Mesenchymal stem cell (in vitro differentiated cells and primary cell): ENCODE measurements at regions not wholly inside any gene's neighbourhood (a gene's known extent, or its start where the extent isn't known, plus 50 kb on each side); places are given as distances from the start of the nearest gene placed in this dataset.

Experiments used
- DNase-seq: peaks from one replicate; pipeline ENCODE4 v3.0.0-alpha.2; 2013
- H2AFZ ChIP-seq: one replicate; pipeline ENCODE4 v1.6.1; 2013; ENCODE audit warnings: low read depth, mild to moderate bottlenecking, control low read depth, inconsistent platforms, low read length, moderate library complexity
- H2AK5ac ChIP-seq: 2 replicates; pipeline ENCODE4 v1.6.1; 2013; ENCODE audit warnings: low read length, moderate library complexity, mild to moderate bottlenecking, inconsistent platforms; ENCODE audit not compliant: severe bottlenecking
- H2BK120ac ChIP-seq: one replicate; pipeline ENCODE4 v1.6.1; 2013; ENCODE audit warnings: low read depth, mild to moderate bottlenecking, inconsistent platforms, low read length, moderate library complexity
- H2BK12ac ChIP-seq, 2 experiments: one replicate each; pipeline ENCODE4 v1.6.1; 2013; ENCODE audit warnings: inconsistent platforms in 2 of 2, low read length in 2 of 2, mild to moderate bottlenecking in 2 of 2, moderate library complexity in 2 of 2, control low read depth in 1 of 2
- H2BK15ac ChIP-seq: one replicate; pipeline ENCODE4 v1.6.1; 2013; ENCODE audit warnings: mild to moderate bottlenecking, low read depth, inconsistent platforms; ENCODE audit not compliant: poor library complexity, severe bottlenecking
- H2BK5ac ChIP-seq: 2 replicates; pipeline ENCODE4 v1.6.1; 2013; ENCODE audit warnings: low read depth, mild to moderate bottlenecking, low read length, control low read depth, inconsistent platforms; ENCODE audit not compliant: poor library complexity, severe bottlenecking
- H3K14ac ChIP-seq, 2 experiments: one replicate each; pipeline ENCODE4 v1.6.1; 2013; ENCODE audit warnings: inconsistent platforms in 2 of 2, low read length in 2 of 2, control low read depth in 1 of 2, mild to moderate bottlenecking in 1 of 2, moderate library complexity in 1 of 2
- H3K18ac ChIP-seq, 2 experiments: one replicate each; pipeline ENCODE4 v1.6.1; 2013; ENCODE audit warnings: inconsistent platforms in 2 of 2, low read length in 2 of 2, control low read depth in 1 of 2, low read depth in 1 of 2, mild to moderate bottlenecking in 1 of 2
- H3K23ac ChIP-seq, 2 experiments: one replicate each; pipeline ENCODE4 v1.6.1; 2013; ENCODE audit warnings: inconsistent platforms in 2 of 2, low read length in 2 of 2, mild to moderate bottlenecking in 2 of 2, moderate library complexity in 2 of 2, control low read depth in 1 of 2
- H3K27ac ChIP-seq: 2 replicates; pipeline ENCODE4 v1.5.1; 2013; ENCODE audit warnings: mild to moderate bottlenecking, moderate library complexity, low read length, control low read depth, inconsistent platforms; ENCODE audit not compliant: poor library complexity, severe bottlenecking
- H3K27me3 ChIP-seq, 2 experiments: 2 replicates each; pipeline versions ENCODE4 v1.6.1 to v1.7.0; 2013; ENCODE audit warnings: low read length in 2 of 2, mild to moderate bottlenecking in 2 of 2, moderate library complexity in 2 of 2, control low read depth in 1 of 2, inconsistent platforms in 1 of 2; ENCODE audit not compliant: control insufficient read depth in 1 of 2, insufficient read depth in 1 of 2
- H3K36me3 ChIP-seq, 2 experiments: 2 replicates each; pipeline versions ENCODE4 v1.6.1 to v1.7.0; 2013; ENCODE audit warnings: low read length in 2 of 2, control low read depth in 1 of 2, inconsistent platforms in 1 of 2, low read depth in 1 of 2, mild to moderate bottlenecking in 1 of 2; ENCODE audit not compliant: insufficient read depth in 2 of 2, control insufficient read depth in 1 of 2
- H3K4ac ChIP-seq, 2 experiments: one replicate each; pipeline ENCODE4 v1.6.1; 2013; ENCODE audit warnings: inconsistent platforms in 2 of 2, low read length in 2 of 2, mild to moderate bottlenecking in 2 of 2, moderate library complexity in 2 of 2, control low read depth in 1 of 2, low read depth in 1 of 2
- H3K4me1 ChIP-seq: 2 replicates; pipeline ENCODE4 v1.6.1; 2013; ENCODE audit warnings: low read depth, low read length, control low read depth; ENCODE audit not compliant: control insufficient read depth, insufficient read depth
- H3K4me2 ChIP-seq: 2 replicates; pipeline ENCODE4 v1.6.1; 2013; ENCODE audit warnings: low read length, mild to moderate bottlenecking, inconsistent platforms; ENCODE audit not compliant: poor library complexity, severe bottlenecking
- H3K4me3 ChIP-seq, 2 experiments: 2 replicates each; pipeline versions ENCODE4 v1.5.1 to v1.7.0; 2013; ENCODE audit warnings: low read length in 2 of 2, mild to moderate bottlenecking in 2 of 2, control low read depth in 1 of 2, low read depth in 1 of 2; ENCODE audit not compliant: insufficient read depth in 1 of 2
- H3K79me1 ChIP-seq: replicated peaks from 2 replicates; pipeline ENCODE4 v1.6.1; 2013; ENCODE audit warnings: mild to moderate bottlenecking, control low read depth, low read length, inconsistent platforms; ENCODE audit not compliant: poor library complexity, severe bottlenecking
- H3K9ac ChIP-seq: 2 replicates; pipeline ENCODE4 v1.7.0; 2013; ENCODE audit warnings: mild to moderate bottlenecking, low read length, moderate library complexity
- H3K9me3 ChIP-seq: 2 replicates; pipeline ENCODE4 v1.7.0; 2013; ENCODE audit warnings: mild to moderate bottlenecking, low read length; ENCODE audit not compliant: control insufficient read depth
- H4K8ac ChIP-seq: one replicate; pipeline ENCODE4 v1.6.1; 2013; ENCODE audit warnings: inconsistent platforms, mild to moderate bottlenecking, low read length, moderate library complexity
- H4K91ac ChIP-seq: one replicate; pipeline ENCODE4 v1.6.1; 2013; ENCODE audit warnings: mild to moderate bottlenecking, low read length, inconsistent platforms
- WGBS: methylation state at CpG from one replicate; pipeline ENCODE4 v1.1.7; 2013; ENCODE audit warnings: mixed read lengths; 5-methylcytosine and 5-hydroxymethylcytosine counted together

DNA sequence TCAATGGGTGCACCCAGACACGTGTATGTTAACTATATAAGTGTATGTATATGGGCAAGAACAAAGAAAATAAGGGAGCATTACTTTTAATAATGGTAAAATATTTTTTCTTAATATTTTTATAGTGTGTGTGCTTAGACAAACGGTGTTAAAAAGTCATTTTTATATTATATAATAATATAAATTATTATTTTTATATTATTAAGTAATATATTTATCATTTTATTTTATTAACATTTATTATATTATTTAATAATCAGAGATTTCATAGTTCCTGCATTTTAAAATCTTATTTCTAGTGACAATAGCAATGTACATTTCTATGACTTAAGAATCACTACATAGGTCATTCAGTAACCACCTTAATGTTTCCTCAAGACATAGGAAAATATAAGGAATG lies 184.4 kb downstream of the SLITRK5 start:
- H3K27ac ChIP-seq = no peak overlapping the region
- no peak overlapping the region for H3K18ac ChIP-seq
- no peak for DNase-seq
- H2BK120ac ChIP-seq = no peak overlapping the region
- WGBS = no CpG with 5 or more reads among the region's 2 CpGs
- no peak overlapping the region for H3K4me3 ChIP-seq
- H2AFZ ChIP-seq = no peak overlapping the region
- no peak overlapping the region for H3K14ac ChIP-seq
- no peaks in the 10 kb centered on the region for H3K36me3 ChIP-seq
- no peak overlapping the region for H3K4ac ChIP-seq
- H3K27me3 ChIP-seq = no peaks in the 10 kb centered on the region
- no peak overlapping the region for H2BK5ac ChIP-seq
- no peaks in the 10 kb centered on the region for H3K79me1 ChIP-seq
- no peak overlapping the region for H3K4me2 ChIP-seq
- no peak overlapping the region for H2AK5ac ChIP-seq
- no peak overlapping the region for H2BK15ac ChIP-seq
- no peaks in the 10 kb centered on the region for H3K9me3 ChIP-seq
- H3K23ac ChIP-seq = no peak overlapping the region
- no peaks in the 10 kb centered on the region for H3K4me1 ChIP-seq
- no peak overlapping the region for H2BK12ac ChIP-seq
- no peak overlapping the region for H3K9ac ChIP-seq
- no peak overlapping the region for H4K91ac ChIP-seq
- no peak overlapping the region for H4K8ac ChIP-seq

DNA sequence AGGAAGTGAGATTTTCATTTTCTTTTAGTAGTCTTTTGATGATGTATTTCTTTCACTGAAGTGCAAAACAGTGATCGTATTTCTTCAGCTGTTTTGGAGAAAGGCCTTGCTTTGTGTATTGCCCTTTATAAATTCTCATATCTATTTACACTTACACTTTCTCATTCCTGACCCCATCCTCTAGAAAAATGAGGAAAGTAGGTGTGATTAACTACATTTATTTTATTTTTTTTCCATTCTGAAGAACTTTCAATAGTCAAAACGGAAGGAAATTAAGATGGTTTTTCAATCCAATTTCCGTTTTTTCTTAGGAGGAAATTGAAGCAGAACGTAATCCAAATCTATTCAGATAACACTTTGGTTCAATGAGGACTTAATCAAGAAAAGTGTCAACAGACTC lies 188.1 kb downstream of the SLITRK5 start:
- H3K9ac ChIP-seq = no peak overlapping the region
- H3K4ac ChIP-seq = no peak overlapping the region
- H3K9me3 ChIP-seq = no peaks in the 10 kb centered on the region
- H3K27me3 ChIP-seq = no peaks in the 10 kb centered on the region
- H2BK120ac ChIP-seq = no peak overlapping the region
- H2BK15ac ChIP-seq = no peak overlapping the region
- no peaks in the 10 kb centered on the region for H3K36me3 ChIP-seq
- H3K14ac ChIP-seq = no peak overlapping the region
- no peak overlapping the region for H2BK12ac ChIP-seq
- H3K23ac ChIP-seq = no peak overlapping the region
- H4K8ac ChIP-seq = no peak overlapping the region
- no peak overlapping the region for H4K91ac ChIP-seq
- H2AFZ ChIP-seq = no peak overlapping the region
- no peaks in the 10 kb centered on the region for H3K79me1 ChIP-seq
- no peak for DNase-seq
- no peak overlapping the region for H2BK5ac ChIP-seq
- no peak overlapping the region for H2AK5ac ChIP-seq
- H3K18ac ChIP-seq = no peak overlapping the region
- no peak overlapping the region for H3K27ac ChIP-seq
- no peaks in the 10 kb centered on the region for H3K4me1 ChIP-seq
- no peak overlapping the region for H3K4me2 ChIP-seq
- H3K4me3 ChIP-seq = no peak overlapping the region
- 90% methylated on average over 2 of the region's 4 CpGs for WGBS

DNA sequence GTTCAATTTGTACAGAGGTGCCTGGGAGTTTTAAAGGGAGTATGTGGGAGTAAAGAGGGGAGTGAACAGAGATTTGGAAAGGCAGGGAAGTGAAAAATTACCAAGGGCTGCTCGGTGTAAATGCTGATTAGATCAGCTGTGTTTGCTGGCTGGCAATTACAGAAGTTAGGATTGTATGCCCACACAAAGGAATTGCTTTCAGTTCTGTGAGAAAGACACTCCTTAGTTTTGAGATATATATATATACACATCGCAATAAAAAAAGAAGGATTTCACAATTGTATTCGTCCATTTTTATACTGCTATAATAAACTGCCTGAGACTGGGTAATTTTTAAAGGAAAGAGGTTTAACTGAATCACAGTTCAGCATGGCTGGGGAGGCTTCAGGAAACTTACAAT lies 196.3 kb downstream of the SLITRK5 start:
- WGBS = no CpG with 5 or more reads among the region's 3 CpGs

DNA sequence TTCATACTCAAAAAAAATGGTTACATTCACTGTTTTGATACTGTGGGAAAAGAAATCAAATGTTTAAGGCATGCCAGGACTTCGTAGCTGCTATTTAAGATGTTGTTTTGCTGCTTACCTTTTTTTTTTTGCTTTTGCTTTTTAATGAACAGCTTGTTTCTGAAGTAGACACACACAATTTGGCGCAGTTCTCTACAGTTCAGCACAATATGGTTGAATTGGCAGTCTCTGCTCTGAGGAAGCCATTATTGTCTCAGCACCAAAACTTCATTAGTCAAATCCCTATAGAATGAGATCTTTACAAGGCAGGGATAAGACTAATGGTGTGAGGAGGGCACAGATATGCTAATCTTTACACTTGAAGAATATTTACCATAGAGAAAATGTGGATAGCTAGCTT lies 197.6 kb downstream of the SLITRK5 start:
- Histone ChIP-seq H3K9me3 (no peaks in the 10 kb centered on the region), H3K14ac (no peak overlapping the region), H3K18ac (no peak overlapping the region), H2BK15ac (no peak overlapping the region), H3K79me1 (no peaks in the 10 kb centered on the region), H4K91ac (no peak overlapping the region), H2BK120ac (no peak overlapping the region), H3K4me3 (no peak overlapping the region), H3K23ac (no peak overlapping the region), H3K4me1 (no peaks in the 10 kb centered on the region), H3K4me2 (no peak overlapping the region), H4K8ac (no peak overlapping the region), H3K27me3 (no peaks in the 10 kb centered on the region), H2AK5ac (no peak overlapping the region), H2BK12ac (no peak overlapping the region), H3K36me3 (no peaks in the 10 kb centered on the region), H3K4ac (no peak overlapping the region), H3K9ac (no peak overlapping the region), H3K27ac (no peak overlapping the region), H2AFZ (no peak overlapping the region), H2BK5ac (no peak overlapping the region)
- DNase-seq = no peak
- WGBS = 86% methylated on average over 2 of the region's 2 CpGs

More for the DNA sequence above, 196.3 kb downstream of the SLITRK5 start:
- Histone ChIP-seq H3K23ac (no peak overlapping the region), H3K27me3 (no peaks in the 10 kb centered on the region), H3K4me3 (no peak overlapping the region), H2BK15ac (no peak overlapping the region), H3K14ac (no peak overlapping the region), H4K91ac (no peak overlapping the region), H2BK5ac (no peak overlapping the region), H3K79me1 (no peaks in the 10 kb centered on the region), H3K4me2 (no peak overlapping the region), H3K27ac (no peak overlapping the region), H2BK120ac (no peak overlapping the region), H4K8ac (no peak overlapping the region), H3K4ac (no peak overlapping the region), H2AFZ (no peak overlapping the region), H3K36me3 (no peaks in the 10 kb centered on the region), H2BK12ac (no peak overlapping the region), H3K18ac (no peak overlapping the region), H2AK5ac (no peak overlapping the region), H3K4me1 (no peaks in the 10 kb centered on the region), H3K9me3 (no peaks in the 10 kb centered on the region), H3K9ac (no peak overlapping the region)
- DNase-seq = no peak
